NCI-H2081 treated with DMSO at 0.1 percent for 48 hours (cell line): ENCODE measurements at regions not wholly inside any gene's neighbourhood (a gene's known extent, or its start where the extent isn't known, plus 50 kb on each side); places are given as distances from the start of the nearest gene placed in this dataset.

ENCODE experiments used
- DNase-seq: peaks from one replicate; lab custom pipeline; 2025; lab: John Stamatoyannopoulos, UW

- no peak for DNase-seq
Measured at GRCh38 chr9:95667789-95668188, 151.0 kb upstream of the PTCH1 start.

GRCh38 chr9:95666785-95667155, 150.0 kb upstream of the PTCH1 start:
- no peak for DNase-seq

- DNase-seq = no peak
Measured at GRCh38 chr9:95666096-95666784, 149.5 kb upstream of the PTCH1 start.

- no peak for DNase-seq
Measured at GRCh38 chr9:95653246-95653645, 136.5 kb upstream of the PTCH1 start.

GRCh38 chr9:95650720-95651119, 133.9 kb upstream of the PTCH1 start:
- DNase-seq = no peak

GRCh38 chr9:95649801-95650213, 133.0 kb upstream of the PTCH1 start:
- no peak for DNase-seq

GRCh38 chr9:95648225-95648624, 131.5 kb upstream of the PTCH1 start:
- no peak for DNase-seq

GRCh38 chr9:95645992-95646391, 129.2 kb upstream of the PTCH1 start:
- no peak for DNase-seq

- no peak for DNase-seq
Measured at GRCh38 chr9:95645579-95645978, 128.8 kb upstream of the PTCH1 start.

- DNase-seq = no peak
Measured at GRCh38 chr9:95644377-95644776, 127.6 kb upstream of the PTCH1 start.

- no peak for DNase-seq
Measured at GRCh38 chr9:95643619-95644018, 126.8 kb upstream of the PTCH1 start.

- no peak for DNase-seq
Measured at GRCh38 chr9:95642189-95642588, 125.4 kb upstream of the PTCH1 start.

GRCh38 chr9:95641586-95641985, 124.8 kb upstream of the PTCH1 start:
- DNase-seq = no peak

- DNase-seq = no peak
Measured at GRCh38 chr9:95640336-95640735, 123.6 kb upstream of the PTCH1 start.

GRCh38 chr9:95635986-95636671, 119.4 kb upstream of the PTCH1 start:
- DNase-seq = no peak

GRCh38 chr9:95634536-95634935, 117.8 kb upstream of the PTCH1 start:
- no peak for DNase-seq

- no peak for DNase-seq
Measured at GRCh38 chr9:95634114-95634513, 117.3 kb upstream of the PTCH1 start.

- DNase-seq = no peak
Measured at GRCh38 chr9:95629585-95629984, 112.8 kb upstream of the PTCH1 start.

- no peak for DNase-seq
Measured at GRCh38 chr9:95627802-95628201, 111.0 kb upstream of the PTCH1 start.

- DNase-seq = no peak
Measured at GRCh38 chr9:95626885-95627558, 110.3 kb upstream of the PTCH1 start.

GRCh38 chr9:95626341-95626740, 109.6 kb upstream of the PTCH1 start:
- no peak for DNase-seq

GRCh38 chr9:95623640-95624039, 106.9 kb upstream of the PTCH1 start:
- no peak for DNase-seq

- no peak for DNase-seq
Measured at GRCh38 chr9:95620722-95621121, 104.0 kb upstream of the PTCH1 start.
